GM19397 (cell line): ENCODE measurements at regions not wholly inside any gene's neighbourhood (a gene's known extent, or its start where the extent isn't known, plus 50 kb on each side); places are given as distances from the start of the nearest gene placed in this dataset.
A peak's percentile ranks its signal among the peaks of the same experiment; 100 is the strongest.

Experiments used
- ATAC-seq: cut with Tn5 transposase; IDR thresholded peaks from one replicate; pipeline ENCODE4 v1.9.1; 2021; ENCODE audit warnings: mild to moderate bottlenecking, moderate library complexity; ENCODE audit not compliant: unreplicated experiment

GRCh38 chrY:12981074-12981473 lies 76.4 kb downstream of the DDX3Y start:
- ATAC-seq, result no peak

- no peak for ATAC-seq
Measured at GRCh38 chrY:12982249-12982829, 77.7 kb downstream of the DDX3Y start.

DNA sequence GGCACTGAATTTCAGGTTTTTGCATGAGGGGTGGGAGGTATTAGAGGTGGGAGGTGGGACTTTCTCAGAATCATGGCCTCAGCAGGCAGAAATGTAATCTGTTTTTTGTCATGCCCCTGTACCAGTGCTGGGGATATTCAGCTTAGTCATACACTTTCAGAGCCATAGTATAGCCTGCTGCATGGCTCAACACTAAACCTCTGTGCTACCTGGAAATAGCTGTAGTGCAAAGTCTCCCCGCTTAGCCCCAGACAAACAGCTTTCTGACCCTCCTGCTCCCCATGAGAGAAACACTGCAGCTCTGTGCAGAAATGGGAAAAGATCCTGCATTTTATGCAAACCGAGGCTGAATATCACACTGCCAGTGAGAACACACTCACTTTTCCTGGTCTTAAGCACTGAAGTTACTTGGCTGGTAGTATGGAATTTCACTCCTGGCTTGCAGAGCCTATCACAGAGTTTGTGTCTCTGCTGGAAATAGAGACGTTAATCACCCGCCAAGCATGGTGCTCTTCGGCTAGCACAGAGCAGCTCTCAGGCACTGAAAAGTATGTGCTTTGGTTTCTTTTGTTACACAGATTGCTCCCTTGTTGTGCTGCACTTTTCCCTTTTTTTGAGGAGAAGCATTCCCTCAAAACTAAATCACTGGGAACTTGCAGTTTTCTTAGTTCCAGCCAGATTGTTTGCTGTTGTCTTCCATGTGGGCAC lies 80.1 kb downstream of the DDX3Y start:
- no peak for ATAC-seq

GRCh38 chrY:13017493-13017892 lies 112.8 kb downstream of the DDX3Y start:
- no peak for ATAC-seq

DNA sequence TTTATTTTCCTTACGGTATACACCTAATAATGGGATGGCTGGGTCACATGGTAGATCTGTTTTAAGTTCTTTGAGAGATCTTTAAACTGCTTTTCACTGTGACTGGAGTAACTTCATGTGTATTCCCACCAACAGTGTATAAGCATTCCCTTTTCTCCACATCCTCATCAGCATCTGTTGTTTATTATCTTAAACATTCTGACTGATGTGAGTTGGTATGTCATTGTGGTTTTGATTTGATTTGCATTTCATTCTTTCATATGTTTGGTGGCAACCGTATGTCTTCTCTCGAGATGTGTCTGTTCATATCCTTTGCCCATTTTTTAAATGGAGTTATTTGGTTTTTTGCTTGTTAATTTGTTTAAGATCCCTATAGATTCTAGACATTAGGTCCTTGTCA lies 114.8 kb downstream of the DDX3Y start:
- no peak for ATAC-seq

DNA sequence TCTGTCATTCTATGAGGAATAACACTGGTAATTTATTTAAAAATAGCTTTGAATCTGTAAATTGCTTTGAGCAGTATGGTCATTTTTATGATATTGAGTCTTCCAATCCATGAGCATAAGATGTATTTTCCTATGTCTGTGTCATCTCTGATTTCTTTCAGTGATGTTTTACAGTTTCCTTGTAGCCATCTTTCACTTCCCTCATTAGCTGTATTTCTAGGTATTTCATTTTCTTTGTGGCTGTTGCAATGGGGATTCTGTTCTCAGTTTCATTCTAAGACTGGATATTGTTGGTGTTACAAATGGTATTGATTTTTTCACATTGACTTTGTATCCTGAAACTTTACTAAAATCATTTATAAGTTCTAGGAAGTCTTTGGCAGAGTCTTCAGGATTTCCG lies 116.2 kb downstream of the DDX3Y start:
- no peak for ATAC-seq

DNA sequence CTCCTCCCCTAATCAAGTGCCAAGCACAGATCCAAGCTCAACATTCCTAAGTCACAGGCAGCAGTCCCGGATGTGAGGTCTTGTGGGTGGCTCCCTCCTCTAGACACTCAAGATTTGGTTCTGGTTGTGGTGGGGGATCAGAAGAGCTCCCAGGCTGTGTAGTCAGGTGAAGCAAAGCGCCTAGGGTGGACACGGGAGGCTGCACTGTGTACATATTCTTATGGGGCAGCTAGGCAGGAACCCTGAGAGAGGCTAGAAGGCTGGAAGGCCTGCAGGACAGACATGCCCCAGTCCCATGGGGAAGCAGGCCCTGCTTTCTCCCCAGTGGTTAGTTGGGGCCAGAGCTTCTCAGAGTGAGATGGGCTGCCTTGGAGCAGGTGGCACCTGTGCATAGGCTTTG lies 118.9 kb downstream of the DDX3Y start:
- peak; percentile 52 for ATAC-seq

DNA sequence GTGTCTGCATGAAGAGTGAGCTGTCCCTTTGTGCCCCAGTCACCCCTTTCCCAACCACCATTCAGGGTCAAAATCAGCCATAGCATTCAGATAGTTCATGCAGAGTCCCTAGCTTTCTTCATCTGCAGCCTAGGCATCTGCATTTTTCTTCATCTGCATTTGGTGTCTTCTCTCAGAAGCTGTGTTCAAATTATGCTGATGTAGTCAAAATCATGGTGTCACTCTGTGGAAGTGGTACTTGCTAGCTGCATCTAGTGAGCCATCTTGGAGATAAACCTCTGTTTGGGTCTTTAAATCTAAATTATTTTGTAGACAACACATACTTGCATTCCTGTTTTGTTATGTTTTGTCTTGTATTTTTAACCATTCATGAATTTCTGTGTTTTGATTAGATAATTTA lies 119.8 kb downstream of the DDX3Y start:
- ATAC-seq, result no peak

- no peak for ATAC-seq
Measured at GRCh38 chrY:13026906-13027305, 122.2 kb downstream of the DDX3Y start.

- no peak for ATAC-seq
Measured at GRCh38 chrY:13040232-13040631, 135.6 kb downstream of the DDX3Y start.

DNA sequence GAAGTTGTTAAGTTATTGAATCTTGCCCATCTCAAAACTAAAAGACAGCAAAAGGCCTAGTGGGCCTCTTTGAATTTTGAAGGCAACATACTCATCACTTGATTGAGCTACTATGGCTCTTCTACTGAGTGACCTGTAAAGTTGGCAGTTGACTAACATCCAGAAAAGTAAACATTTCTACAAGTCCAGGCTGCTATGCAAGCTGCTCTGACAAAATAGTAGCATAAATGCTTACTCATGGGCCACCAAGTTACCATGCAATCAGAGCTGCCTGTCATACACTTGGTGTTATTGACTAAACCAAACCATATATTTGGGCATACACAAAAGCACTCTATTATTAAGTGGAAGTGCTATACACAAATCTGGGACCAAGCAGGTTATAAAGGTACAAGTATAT lies 148.8 kb downstream of the DDX3Y start:
- ATAC-seq, result no peak

DNA sequence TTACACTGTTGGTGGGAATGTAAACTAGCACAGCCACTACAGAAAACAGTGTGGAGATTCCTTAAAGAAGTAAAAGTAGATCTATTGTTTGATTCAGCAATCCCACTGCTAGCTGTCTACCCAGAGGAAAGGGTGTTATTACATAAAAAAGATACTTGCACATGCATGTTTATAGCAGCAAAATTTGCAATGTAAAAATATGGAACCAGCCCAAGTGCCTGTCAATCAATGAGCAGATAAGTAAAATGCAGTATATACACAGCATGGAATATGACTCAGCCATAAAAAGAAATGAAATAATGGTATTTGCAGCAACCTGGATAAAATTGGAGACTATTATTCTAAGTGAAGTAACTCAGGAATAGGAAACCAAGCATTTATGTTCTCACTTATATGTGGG lies 161.7 kb downstream of the DDX3Y start:
- ATAC-seq, result no peak

DNA sequence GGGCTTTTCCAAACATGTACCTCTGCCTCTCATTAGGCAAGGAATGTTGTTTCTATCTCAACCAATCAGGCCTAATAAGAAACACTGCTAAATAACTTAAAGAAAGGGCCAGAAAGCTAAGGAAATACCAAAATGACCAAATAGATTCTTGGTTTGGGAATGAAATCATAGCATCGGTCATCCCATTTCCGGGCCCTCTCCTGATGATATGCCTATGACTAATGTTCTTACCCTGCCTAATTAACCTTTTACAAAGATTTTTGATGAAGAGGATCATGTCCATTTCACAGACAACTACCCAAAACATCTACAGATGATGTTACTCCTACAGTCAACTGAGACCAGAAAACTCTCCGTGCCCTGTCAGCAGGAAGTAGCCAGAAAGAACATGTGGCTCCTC lies 164.0 kb downstream of the DDX3Y start:
- no peak for ATAC-seq

GRCh38 chrY:13069111-13069510 lies 164.4 kb downstream of the DDX3Y start:
- no peak for ATAC-seq

- ATAC-seq, result no peak
Measured at GRCh38 chrY:13082748-13083147, 178.1 kb downstream of the DDX3Y start.

GRCh38 chrY:13091575-13091974 lies 186.9 kb downstream of the DDX3Y start:
- no peak for ATAC-seq

- ATAC-seq, result no peak
Measured at GRCh38 chrY:13092986-13093385, 188.3 kb downstream of the DDX3Y start.

- ATAC-seq, result no peak
Measured at GRCh38 chrY:13093461-13093860, 188.8 kb downstream of the DDX3Y start.

- no peak for ATAC-seq
Measured at GRCh38 chrY:13094411-13094810, 189.7 kb downstream of the DDX3Y start.

- ATAC-seq, result no peak
Measured at GRCh38 chrY:13094904-13095600, 190.4 kb downstream of the DDX3Y start.

GRCh38 chrY:13126881-13127456 lies 222.3 kb downstream of the DDX3Y start:
- ATAC-seq, result peak; percentile 88

GRCh38 chrY:13127476-13127875 lies 222.8 kb downstream of the DDX3Y start:
- ATAC-seq, result peak; percentile 90
